Glutamatergic neuron (in vitro differentiated cells): ENCODE measurements at regions not wholly inside any gene's neighbourhood (a gene's known extent, or its start where the extent isn't known, plus 50 kb on each side); places are given as distances from the start of the nearest gene placed in this dataset.
"Not testable (repeated sequence)": the region's sequence is repeated elsewhere in the genome, so short reads cannot be mapped to it uniquely, and the experiment has no call there.

Source experiments
- DNase-seq: peaks from one replicate; pipeline ENCODE4 v3.0.0; 2022
- H3K27ac Mint-ChIP-seq: one replicate; pipeline ENCODE4 v1.8.0; 2020; ENCODE audit warnings: mild to moderate bottlenecking, mixed read lengths, inconsistent platforms; ENCODE audit not compliant: unreplicated experiment
- H3K27me3 Mint-ChIP-seq: one replicate; pipeline ENCODE4 v1.8.0; 2020; ENCODE audit warnings: mild to moderate bottlenecking, moderate library complexity, mixed read lengths, inconsistent platforms; ENCODE audit not compliant: unreplicated experiment
- H3K36me3 Mint-ChIP-seq: one replicate; pipeline ENCODE4 v1.8.0; 2020; ENCODE audit warnings: mild to moderate bottlenecking, mixed read lengths, inconsistent platforms; ENCODE audit not compliant: unreplicated experiment
- H3K4me1 Mint-ChIP-seq: one replicate; pipeline ENCODE4 v1.8.0; 2020; ENCODE audit warnings: mild to moderate bottlenecking, low read depth, mixed read lengths, inconsistent platforms; ENCODE audit not compliant: unreplicated experiment
- H3K4me3 Mint-ChIP-seq: one replicate; pipeline ENCODE4 v1.8.0; 2020; ENCODE audit warnings: mild to moderate bottlenecking, mixed read lengths, inconsistent platforms; ENCODE audit not compliant: unreplicated experiment
- H3K9me3 Mint-ChIP-seq: one replicate; pipeline ENCODE4 v1.8.0; 2020; ENCODE audit warnings: mild to moderate bottlenecking, moderate library complexity, mixed read lengths, inconsistent platforms; ENCODE audit not compliant: unreplicated experiment
- CTCF ChIP-seq: fragments of 200-600 bp; sonication (generic); IDR thresholded peaks from one replicate; pipeline ENCODE4 v1.5.0; 2021; ENCODE audit not compliant: partially characterized antibody, unreplicated experiment

GRCh38 chr14:85180876-85181275 lies 349.1 kb upstream of the FLRT2 start:
- Mint-ChIP-seq H3K36me3 (no peaks in the 10 kb centered on the region), H3K27ac (no peak overlapping the region), H3K4me3 (no peak overlapping the region), H3K27me3 (no peaks in the 10 kb centered on the region), H3K9me3 (no peaks in the 10 kb centered on the region), H3K4me1 (peaks cover 20% of the 10 kb centered on the region)
- no peak for DNase-seq
- no peak for TF ChIP-seq CTCF

GRCh38 chr14:85182282-85182681 lies 347.7 kb upstream of the FLRT2 start:
- Mint-ChIP-seq H3K27me3 (no peaks in the 10 kb centered on the region), H3K27ac (peak overlapping the region; percentile 28), H3K4me1 (peaks cover 24% of the 10 kb centered on the region), H3K4me3 (peak overlapping the region; percentile 53), H3K36me3 (no peaks in the 10 kb centered on the region), H3K9me3 (no peaks in the 10 kb centered on the region)
- no peak for TF ChIP-seq CTCF
- no peak for DNase-seq

- no peaks in the 10 kb centered on the region for H3K9me3 Mint-ChIP-seq
- DNase-seq = no peak
- peaks cover 6% of the 10 kb centered on the region for H3K36me3 Mint-ChIP-seq
- no peak overlapping the region for H3K27ac Mint-ChIP-seq
- peaks cover 18% of the 10 kb centered on the region for H3K4me1 Mint-ChIP-seq
- no peaks in the 10 kb centered on the region for H3K27me3 Mint-ChIP-seq
- no peak overlapping the region for H3K4me3 Mint-ChIP-seq
- no peak for TF ChIP-seq CTCF
Measured at GRCh38 chr14:85186082-85186481, 343.9 kb upstream of the FLRT2 start.

GRCh38 chr14:85187521-85187920 lies 342.4 kb upstream of the FLRT2 start:
- Mint-ChIP-seq H3K4me3 (no peak overlapping the region), H3K4me1 (peaks cover 10% of the 10 kb centered on the region), H3K36me3 (peaks cover 6% of the 10 kb centered on the region), H3K9me3 (no peaks in the 10 kb centered on the region), H3K27me3 (no peaks in the 10 kb centered on the region), H3K27ac (no peak overlapping the region)
- no peak for TF ChIP-seq CTCF
- DNase-seq = no peak

GRCh38 chr14:85188836-85189235 lies 341.1 kb upstream of the FLRT2 start:
- Mint-ChIP-seq H3K36me3 (peaks cover 6% of the 10 kb centered on the region), H3K4me3 (no peak overlapping the region), H3K4me1 (peaks cover 6% of the 10 kb centered on the region), H3K9me3 (no peaks in the 10 kb centered on the region), H3K27me3 (no peaks in the 10 kb centered on the region), H3K27ac (no peak overlapping the region)
- TF ChIP-seq CTCF = no peak
- no peak for DNase-seq

- not testable (repeated sequence) for DNase-seq, H3K36me3 Mint-ChIP-seq, H3K9me3 Mint-ChIP-seq, H3K4me3 Mint-ChIP-seq, H3K4me1 Mint-ChIP-seq, H3K27ac Mint-ChIP-seq, H3K27me3 Mint-ChIP-seq
Measured at GRCh38 chr14:85189253-85189652, 340.7 kb upstream of the FLRT2 start.
